Heart right ventricle (tissue), 16 donors: ENCODE measurements at regions not wholly inside any gene's neighbourhood (a gene's known extent, or its start where the extent isn't known, plus 50 kb on each side); places are given as distances from the start of the nearest gene placed in this dataset.

Experiments used
- ATAC-seq, 8 donors: fragments of 200-7000 bp; cut with Tn5 transposase; one replicate each; pipeline ENCODE4 v1.9.1; 2020; ENCODE audit warnings: mild to moderate bottlenecking in 8 of 8, moderate library complexity in 8 of 8, moderate number of reproducible peaks in 1 of 8
- DNase-seq, 2 donors: peaks; one replicate each; pipeline ENCODE4 v3.0.0-alpha.2; 2020
- H3K27ac ChIP-seq, 10 donors: fragments of 200-600 bp; sonication (generic) in 2 of 10; one replicate each; pipeline versions ENCODE4 v1.5.0 to v1.8.0; 2020 to 2022; ENCODE audit warnings: mild to moderate bottlenecking in 3 of 10
- H3K27me3 ChIP-seq, 7 donors: fragments of 200-600 bp; one replicate each; pipeline ENCODE4 v1.8.0; 2021 to 2022; ENCODE audit warnings: mild to moderate bottlenecking in 2 of 7
- H3K36me3 ChIP-seq, 9 donors: fragments of 200-600 bp; sonication (generic) in 1 of 9; one replicate each; pipeline versions ENCODE4 v1.5.0 to v1.8.0; 2020 to 2022; ENCODE audit warnings: mild to moderate bottlenecking in 2 of 9
- H3K4me1 ChIP-seq, 9 donors: fragments of 200-600 bp; sonication (generic) in 1 of 9; one replicate each; pipeline versions ENCODE4 v1.5.0 to v1.8.0; 2020 to 2022; ENCODE audit warnings: mild to moderate bottlenecking in 4 of 9
- H3K4me3 ChIP-seq, 10 donors: fragments of 200-600 bp; sonication (generic) in 2 of 10; one replicate each; pipeline versions ENCODE4 v1.5.0 to v1.8.0; 2020 to 2022; ENCODE audit warnings: mild to moderate bottlenecking in 7 of 10, moderate library complexity in 2 of 10
- H3K9me3 ChIP-seq, 11 donors: fragments of 200-600 bp in 10 of 11; sonication (generic) in 2 of 11; one replicate each; pipeline versions ENCODE4 v1.5.0 to v1.8.0; 2013 to 2022; ENCODE audit warnings: mild to moderate bottlenecking in 2 of 11, control low read depth in 1 of 11, moderate library complexity in 1 of 11
- CTCF ChIP-seq, 9 donors: fragments of 200-600 bp; sonication (generic) in 2 of 9; IDR thresholded peaks; one replicate each; pipeline versions ENCODE4 v1.5.0 to v1.8.0; 2021 to 2022; ENCODE audit warnings: antibody characterized with exemption in 9 of 9, mild to moderate bottlenecking in 5 of 9, moderate library complexity in 1 of 9
- WGBS, 2 donors: extraction: QIAGEN DNeasy Blood & Tissue Kit; methylation state at CpG; one replicate each; pipeline ENCODE4 v1.1.7; 2013; ENCODE audit warnings: inconsistent platforms in 1 of 2; 5-methylcytosine and 5-hydroxymethylcytosine counted together
- intact Hi-C, 10 donors: fragments of 100-400 bp; cut with DNase I; formaldehyde crosslinking; loops; one replicate each; pipeline versions ENCODE4 v1.11.1 to v1.14.2; 2022
- donor health status: Arrhythmogenic right ventricular cardiomyopathy.
- donor health status: ischemic (EF 13 %, LVEDD 7.1; RV severe dilation, severe dysfunction).
- donor health status: healthy with polysubstance abuse.
- donor health status: DM: no; HTN: yes; CAD: no.
- donor health status: DM: no; HTN: no; CAD: no.
- donor health status: ischemic (EF 25% LVEDD 6.9; RV normal size, moderate dysfunction).
- donor health status: ischemic (EF 25% LVEDD 5.7; RV mildly dilated, moderate dysfunction).
- donor health status: healthy.
- donor health status: DM: yes; HTN: yes; CAD: no.
- donor health status: Ischemic cardiomyopathy.
- donor health status: ischemic (EF 35%, LVEDD 5.7; RV mildly dilated, moderate dysfunction).
- donor health status: nonischemic (EF 11% LVEDD 7.7; RV severe dilation, severe dysfunction).
- donor health status: DM: yes; HTN: yes; CAD: no.
- donor health status: PGD.
- donor health status: ischemic (EF 29% LVEDD 5.4; RV normal size, mild dysfunction).
- donor health status: nonischemic (EF 23%, LVEDD 6.1; RV moderate dilation, normal function).

GRCh38 chr18:51622702-51623101 is 425.2 kb upstream of the MEX3C start:
- no peaks in the 10 kb centered on the region for H3K36me3 ChIP-seq
- no peak for ATAC-seq
- no peak overlapping the region for H3K27ac ChIP-seq
- intact Hi-C loops: no loop called here
- TF ChIP-seq CTCF (IDR thresholded peaks at IDR 0.05): no peak
- H3K4me1 ChIP-seq: no peaks in the 10 kb centered on the region
- no peak overlapping the region for H3K4me3 ChIP-seq
- DNase-seq: no peak
- WGBS, 2 donors: 13 to 27% methylated on average over 6 of the region's 6 CpGs
- H3K27me3 ChIP-seq: peaks cover 3 to 26% (median 13%) of the 10 kb centered on the region in 7 donors
- no peaks in the 10 kb centered on the region for H3K9me3 ChIP-seq

- no peak for ATAC-seq
- Histone ChIP-seq H3K27me3 (peaks cover 3 to 26% (median 13%) of the 10 kb centered on the region in 7 donors), H3K4me3 (no peak overlapping the region), H3K36me3 (no peaks in the 10 kb centered on the region), H3K27ac (no peak overlapping the region), H3K4me1 (no peaks in the 10 kb centered on the region), H3K9me3 (no peaks in the 10 kb centered on the region)
- 60 to 80% methylated on average over 1 of the region's 1 CpG for WGBS, 2 donors
- TF ChIP-seq CTCF (IDR thresholded peaks at IDR 0.05): no peak
- intact Hi-C loops: no loop called here
- no peak for DNase-seq
Measured at GRCh38 chr18:51623653-51624052, 426.2 kb upstream of the MEX3C start.

GRCh38 chr18:51630706-51631105 is 433.2 kb upstream of the MEX3C start:
- intact Hi-C loops: no loop called here
- Histone ChIP-seq H3K27ac (no peak overlapping the region), H3K4me3 (no peak overlapping the region), H3K36me3 (no peaks in the 10 kb centered on the region), H3K9me3 (peaks cover 0 to 33% (median 0%) of the 10 kb centered on the region in 11 donors), H3K4me1 (no peaks in the 10 kb centered on the region), H3K27me3 (no peaks in the 10 kb centered on the region)
- no peak for TF ChIP-seq CTCF (IDR thresholded peaks at IDR 0.05)
- ATAC-seq: no peak
- no peak for DNase-seq

- no peak for TF ChIP-seq CTCF (IDR thresholded peaks at IDR 0.05)
- ATAC-seq: no peak
- Histone ChIP-seq H3K4me3 (no peak overlapping the region), H3K36me3 (no peaks in the 10 kb centered on the region), H3K27ac (no peak overlapping the region), H3K4me1 (no peaks in the 10 kb centered on the region), H3K9me3 (peaks cover 0 to 24% (median 0%) of the 10 kb centered on the region in 11 donors), H3K27me3 (peaks cover 0 to 4% (median 0%) of the 10 kb centered on the region in 7 donors)
- no peak for DNase-seq
- 66 to 69% methylated on average over 4 of the region's 4 CpGs for WGBS, 2 donors
- intact Hi-C loops: no loop called here
Measured at GRCh38 chr18:51637881-51638280, 440.4 kb upstream of the MEX3C start.

- Histone ChIP-seq H3K27me3 (peaks cover 0 to 4% (median 0%) of the 10 kb centered on the region in 7 donors), H3K9me3 (peaks cover 0 to 10% (median 0%) of the 10 kb centered on the region in 11 donors), H3K36me3 (no peaks in the 10 kb centered on the region), H3K4me3 (no peak overlapping the region), H3K27ac (no peak overlapping the region), H3K4me1 (no peaks in the 10 kb centered on the region)
- intact Hi-C loops: no loop called here
- no peak for TF ChIP-seq CTCF (IDR thresholded peaks at IDR 0.05)
- DNase-seq (no peak), ATAC-seq (no peak)
Measured at GRCh38 chr18:51639541-51639940, 442.1 kb upstream of the MEX3C start.
